ENCODE measurements at regions not wholly inside any gene's neighbourhood (a gene's known extent, or its start where the extent isn't known, plus 50 kb on each side); places are given as distances from the start of the nearest gene placed in this dataset.

GRCh38 chr1:30314591-30314990 is 408.8 kb downstream of the MATN1 start:
- Histone ChIP-seq H3K27me3 (ENCODE audit: insufficient read depth, low read depth, low read length) (no peaks in the 10 kb centered on the region), H3K9ac (ENCODE audit: low read length) (no peak overlapping the region), H2AFZ (ENCODE audit: low read depth, low read length) (no peak overlapping the region), H3K4me3 (ENCODE audit: low read length) (no peak overlapping the region), H3K9me2 (ENCODE audit: insufficient read depth, low read length) (no peaks in the 10 kb centered on the region), H3K79me2 (replicated peaks; ENCODE audit: insufficient read depth, low read length) (no peaks in the 10 kb centered on the region), H3K4me2 (ENCODE audit: low read length) (no peak overlapping the region), H4K20me1 (ENCODE audit: insufficient read depth) (no peaks in the 10 kb centered on the region), H3F3A (ENCODE audit: insufficient read depth, low read length, poor library complexity, severe bottlenecking) (no peaks in the 10 kb centered on the region), H3K36me3 (ENCODE audit: insufficient read depth, low read length) (no peaks in the 10 kb centered on the region), H3K27ac (ENCODE audit: low read length) (no peak overlapping the region), H3K9me3 (ENCODE audit: low read length) (no peaks in the 10 kb centered on the region)
- TF ChIP-seq RAD21 (conservative IDR thresholded peaks at IDR 0.05), result no peak
- TF ChIP-seq EP300 (conservative IDR thresholded peaks at IDR 0.05; ENCODE audit: poor library complexity, severe bottlenecking), result no peak
- no peak for TF ChIP-seq EZH2 (IDR thresholded peaks at IDR 0.05; ENCODE audit: borderline replicate concordance, insufficient read depth, low read length, poor library complexity, severe bottlenecking)
- TF ChIP-seq REST (IDR thresholded peaks at IDR 0.05; ENCODE audit: borderline replicate concordance), result no peak
- TF ChIP-seq CTCF (IDR thresholded peaks at IDR 0.05; ENCODE audit: poor library complexity, severe bottlenecking), result no peak
- TF ChIP-seq POLR2AphosphoS5 (IDR thresholded peaks at IDR 0.05), result no peak
- TF ChIP-seq TAF1 (IDR thresholded peaks at IDR 0.05; ENCODE audit: low read depth), result no peak
- TF ChIP-seq SMC3 (conservative IDR thresholded peaks at IDR 0.05; ENCODE audit: poor library complexity), result no peak
- TF ChIP-seq MXI1 (conservative IDR thresholded peaks at IDR 0.05; ENCODE audit: poor library complexity, severe bottlenecking), result no peak

GRCh38 chr1:30313584-30313983 is 409.8 kb downstream of the MATN1 start:
- no peak overlapping the region for H3K27ac ChIP-seq (ENCODE audit: low read length)
- H3K9me3 ChIP-seq (ENCODE audit: low read length), result no peaks in the 10 kb centered on the region
- H3K9ac ChIP-seq (ENCODE audit: low read length), result no peak overlapping the region
- no peaks in the 10 kb centered on the region for H3K27me3 ChIP-seq (ENCODE audit: insufficient read depth, low read depth, low read length)
- no peaks in the 10 kb centered on the region for H3K9me2 ChIP-seq (ENCODE audit: insufficient read depth, low read length)
- H3K4me2 ChIP-seq (ENCODE audit: low read length), result no peak overlapping the region
- no peaks in the 10 kb centered on the region for H3K36me3 ChIP-seq (ENCODE audit: insufficient read depth, low read length)
- H3F3A ChIP-seq (ENCODE audit: insufficient read depth, low read length, poor library complexity, severe bottlenecking), result no peaks in the 10 kb centered on the region
- TF ChIP-seq REST (IDR thresholded peaks at IDR 0.05; ENCODE audit: borderline replicate concordance), result no peak
- no peak for TF ChIP-seq MXI1 (conservative IDR thresholded peaks at IDR 0.05; ENCODE audit: poor library complexity, severe bottlenecking)
- TF ChIP-seq EP300 (conservative IDR thresholded peaks at IDR 0.05; ENCODE audit: poor library complexity, severe bottlenecking), result no peak
- TF ChIP-seq TAF1 (IDR thresholded peaks at IDR 0.05; ENCODE audit: low read depth), result no peak
- TF ChIP-seq SMC3 (conservative IDR thresholded peaks at IDR 0.05; ENCODE audit: poor library complexity), result no peak
- no peak for TF ChIP-seq POLR2AphosphoS5 (IDR thresholded peaks at IDR 0.05)
- no peak for TF ChIP-seq RAD21 (conservative IDR thresholded peaks at IDR 0.05)
- TF ChIP-seq EZH2 (IDR thresholded peaks at IDR 0.05; ENCODE audit: borderline replicate concordance, insufficient read depth, low read length, poor library complexity, severe bottlenecking), result no peak
- no peak for TF ChIP-seq CTCF (IDR thresholded peaks at IDR 0.05; ENCODE audit: poor library complexity, severe bottlenecking)
- no peak overlapping the region for H3K4me3 ChIP-seq (ENCODE audit: low read length)
- H2AFZ ChIP-seq (ENCODE audit: low read depth, low read length), result no peak overlapping the region
- no peaks in the 10 kb centered on the region for H4K20me1 ChIP-seq (ENCODE audit: insufficient read depth)
- no peaks in the 10 kb centered on the region for H3K79me2 ChIP-seq (replicated peaks; ENCODE audit: insufficient read depth, low read length)

Data from neural cell (in vitro differentiated cells).